C4-2B (cell line): ENCODE measurements at regions not wholly inside any gene's neighbourhood (a gene's known extent, or its start where the extent isn't known, plus 50 kb on each side); places are given as distances from the start of the nearest gene placed in this dataset.

ENCODE experiments used
- H3K27ac ChIP-seq: fragments of 450-650 bp; 2 replicates; pipeline ENCODE4 v1.5.1; 2017
- CTCF ChIP-seq: fragments of 450-650 bp; conservative IDR thresholded peaks from 2 replicates; pipeline ENCODE4 v1.5.1; 2017; ENCODE audit warnings: mild to moderate bottlenecking
- ZFX ChIP-seq: fragments of 450-650 bp; IDR thresholded peaks from 2 replicates; pipeline ENCODE4 v1.6.1; 2017

- no peak for TF ChIP-seq ZFX
- no peak for TF ChIP-seq CTCF
- H3K27ac ChIP-seq, result no peak overlapping the region
Measured at GRCh38 chr2:71786291-71787107, 333.1 kb downstream of the DYSF start.

GRCh38 chr2:71785516-71785981 lies 332.2 kb downstream of the DYSF start:
- TF ChIP-seq CTCF (no peak), ZFX (no peak)
- no peak overlapping the region for H3K27ac ChIP-seq

- H3K27ac ChIP-seq, result no peak overlapping the region
Measured at GRCh38 chr2:71784734-71785511, 331.6 kb downstream of the DYSF start.

GRCh38 chr2:71783815-71784214 lies 330.5 kb downstream of the DYSF start:
- H3K27ac ChIP-seq, result no peak overlapping the region

More at GRCh38 chr2:71784734-71785511, 331.6 kb downstream of the DYSF start:
- TF ChIP-seq CTCF (no peak), ZFX (no peak)

GRCh38 chr2:71783215-71783614 lies 329.9 kb downstream of the DYSF start:
- no peak for TF ChIP-seq CTCF
- TF ChIP-seq ZFX, result no peak
- no peak overlapping the region for H3K27ac ChIP-seq

More at GRCh38 chr2:71783815-71784214, 330.5 kb downstream of the DYSF start:
- no peak for TF ChIP-seq CTCF
- no peak for TF ChIP-seq ZFX

GRCh38 chr2:71782323-71782722 lies 329.0 kb downstream of the DYSF start:
- H3K27ac ChIP-seq, result no peak overlapping the region
- no peak for TF ChIP-seq ZFX
- no peak for TF ChIP-seq CTCF

- H3K27ac ChIP-seq, result no peak overlapping the region
- TF ChIP-seq CTCF (no peak), ZFX (no peak)
Measured at GRCh38 chr2:71781695-71782228, 328.4 kb downstream of the DYSF start.
